ENCODE measurements at regions not wholly inside any gene's neighbourhood (a gene's known extent, or its start where the extent isn't known, plus 50 kb on each side); places are given as distances from the start of the nearest gene placed in this dataset.

- TF ChIP-seq EZH2 (IDR thresholded peaks at IDR 0.05; ENCODE audit: low read length, missing control alignments) (no peak), CTCF (conservative IDR thresholded peaks at IDR 0.05 in 1 of 2, IDR thresholded peaks at IDR 0.05 in 1 of 2; ENCODE audit: low read depth in 1 of 2, low read length in 2 of 2) (no peak)
These were observed 744.3 kb upstream of the CTNND2 start for GRCh38 chr5:12648558-12648957.

Measured in fibroblast of lung (primary cell).